M059J (cell line): ENCODE measurements at regions not wholly inside any gene's neighbourhood (a gene's known extent, or its start where the extent isn't known, plus 50 kb on each side); places are given as distances from the start of the nearest gene placed in this dataset.
A peak's percentile ranks its signal among the peaks of the same experiment; 100 is the strongest.

ENCODE experiments used
- DNase-seq: peaks from one replicate; pipeline ENCODE4 v3.0.0-alpha.2; 2012; ENCODE audit warnings: low read depth

DNA sequence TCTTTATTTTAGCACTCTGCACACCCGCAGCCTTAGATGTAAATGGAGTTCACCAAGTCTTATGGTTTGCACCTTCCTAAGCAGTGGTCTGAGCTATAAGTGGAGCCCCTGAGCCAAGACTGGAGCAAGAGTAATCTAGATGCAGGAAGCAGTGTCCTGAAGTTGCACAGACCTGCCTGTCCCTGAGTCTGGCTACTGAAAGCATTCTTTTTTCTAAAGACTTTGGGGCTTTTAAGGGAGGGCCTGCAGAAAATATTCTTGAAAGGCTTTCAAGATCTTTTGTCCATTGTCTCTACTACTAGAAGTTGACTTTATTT lies 389.7 kb downstream of the KDM5D start:
- no peak for DNase-seq

DNA sequence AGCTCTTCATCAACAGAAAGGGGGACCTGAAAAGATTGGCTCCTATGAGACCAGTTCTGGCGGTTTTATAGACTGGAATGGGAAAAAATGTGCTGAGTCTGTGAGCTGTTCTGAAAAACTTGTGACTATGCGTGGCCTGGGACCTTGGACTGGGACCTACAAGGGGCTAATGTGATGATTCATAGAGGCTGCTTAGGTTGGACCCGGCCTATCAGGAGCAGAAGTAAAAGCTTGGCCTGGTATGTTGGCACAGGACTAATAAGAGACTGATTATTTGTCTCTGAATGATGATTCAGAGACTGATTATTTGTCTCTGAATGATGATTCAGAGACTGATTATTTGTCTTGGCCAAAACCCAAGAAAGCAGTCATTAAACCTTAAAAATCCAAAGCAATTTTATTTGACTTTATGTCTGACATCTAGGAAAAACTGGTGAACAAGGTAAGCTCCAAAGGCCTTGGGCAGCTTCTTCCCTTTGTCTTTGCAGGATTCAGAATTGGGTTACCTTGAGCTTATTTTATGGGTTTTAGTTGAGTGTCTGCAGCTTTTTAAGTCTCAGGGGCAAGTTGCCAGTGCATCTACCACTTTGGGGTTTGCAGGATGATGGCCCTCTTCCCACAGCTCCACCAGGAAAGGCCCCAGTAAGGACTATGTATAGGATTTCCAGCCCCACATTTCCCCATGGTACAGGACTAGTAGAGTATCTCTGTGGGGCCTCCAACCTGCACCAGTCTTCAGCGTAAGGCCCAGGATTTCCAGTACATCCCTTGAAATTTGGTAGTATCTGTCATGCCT lies 390.3 kb downstream of the KDM5D start:
- DNase-seq = peak; percentile 67

DNA sequence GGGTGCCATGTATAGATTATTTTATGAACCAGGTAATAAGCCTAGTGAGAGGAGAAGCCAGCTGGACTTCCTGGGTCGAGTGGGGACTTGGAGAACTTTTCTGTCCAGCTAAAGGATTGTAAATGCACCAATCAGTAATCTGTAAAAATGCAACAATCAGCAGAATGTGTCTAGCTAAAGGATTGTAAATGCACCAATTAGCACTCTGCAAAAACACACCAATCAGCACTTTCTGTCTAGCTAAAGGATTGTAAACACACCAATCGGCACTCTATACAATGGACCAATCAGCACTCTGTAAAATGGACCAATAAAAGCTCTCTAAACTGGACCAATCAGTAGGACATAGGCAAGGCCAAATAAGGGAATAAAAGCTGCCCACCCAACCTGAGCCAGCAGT lies 392.9 kb downstream of the KDM5D start:
- no peak for DNase-seq

DNA sequence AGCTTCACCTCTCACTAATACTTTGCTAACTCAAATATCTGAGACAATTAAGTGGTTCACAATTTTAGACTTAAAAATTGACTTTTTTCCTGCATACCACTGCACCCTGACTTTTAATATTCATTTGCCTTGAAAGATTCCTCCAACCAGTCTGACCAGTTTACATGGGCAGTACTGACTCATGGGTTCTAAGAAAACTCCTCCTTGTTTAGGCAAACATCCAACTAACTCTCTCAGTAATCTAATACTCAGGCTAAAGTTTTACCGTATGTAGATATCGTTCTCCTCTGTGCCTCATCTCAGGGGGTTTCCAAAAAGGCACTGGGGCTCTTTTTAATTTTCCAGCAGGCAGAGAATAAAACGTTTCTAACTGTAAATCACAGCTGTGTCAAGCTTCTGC lies 422.8 kb downstream of the KDM5D start:
- peak; percentile 1 for DNase-seq

DNA sequence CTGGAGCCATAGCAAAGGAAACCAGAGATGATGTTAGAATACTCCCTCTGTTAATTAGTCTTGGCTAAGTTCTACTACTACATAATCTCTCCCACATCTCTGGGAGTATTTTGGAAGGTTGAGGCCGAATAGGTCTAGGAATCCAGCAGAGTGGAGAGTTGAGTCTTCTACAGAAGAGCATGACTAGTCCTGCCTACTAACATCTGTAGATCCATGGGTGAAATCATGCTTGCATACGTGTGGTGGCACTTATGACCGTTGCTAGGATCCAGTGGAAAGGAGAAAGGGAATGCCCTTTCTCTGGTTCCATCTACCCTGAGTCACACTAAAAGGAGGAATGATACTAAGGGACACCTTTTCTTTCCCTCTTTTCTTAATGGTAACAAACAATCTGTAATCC lies 425.4 kb downstream of the KDM5D start:
- no peak for DNase-seq

- DNase-seq = no peak
Measured at GRCh38 chrY:19317271-19317987, 427.1 kb downstream of the KDM5D start.

- DNase-seq = peak; percentile 0
Measured at GRCh38 chrY:19307627-19308026, 436.9 kb downstream of the KDM5D start.

DNA sequence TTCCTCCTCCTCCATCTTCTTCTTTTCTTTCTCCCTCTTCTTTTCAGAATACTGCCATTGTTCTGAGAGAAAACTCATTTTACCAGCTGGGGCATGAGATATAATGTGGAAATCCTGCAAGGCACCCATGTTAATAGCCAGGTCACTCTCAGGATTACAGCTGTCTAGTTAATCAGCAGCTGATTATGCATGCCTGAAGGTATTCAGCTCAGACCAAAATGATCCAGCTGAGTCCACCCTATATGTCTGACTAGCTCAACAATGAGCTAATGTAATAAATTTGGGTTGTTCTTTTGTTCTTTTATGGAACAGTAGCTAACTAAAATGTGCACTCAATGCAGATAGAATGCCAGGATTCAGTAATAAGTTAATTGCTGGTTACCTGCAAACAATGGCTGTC lies 441.4 kb downstream of the KDM5D start:
- no peak for DNase-seq

GRCh38 chrY:19290925-19291324 lies 453.6 kb downstream of the KDM5D start:
- no peak for DNase-seq

GRCh38 chrY:19274076-19274475 lies 470.4 kb downstream of the KDM5D start:
- DNase-seq = peak; percentile 49

GRCh38 chrY:19268331-19268730 lies 476.2 kb downstream of the KDM5D start:
- DNase-seq = peak; percentile 12

- peak; percentile 6 for DNase-seq
Measured at GRCh38 chrY:19265404-19265803, 479.1 kb downstream of the KDM5D start.

DNA sequence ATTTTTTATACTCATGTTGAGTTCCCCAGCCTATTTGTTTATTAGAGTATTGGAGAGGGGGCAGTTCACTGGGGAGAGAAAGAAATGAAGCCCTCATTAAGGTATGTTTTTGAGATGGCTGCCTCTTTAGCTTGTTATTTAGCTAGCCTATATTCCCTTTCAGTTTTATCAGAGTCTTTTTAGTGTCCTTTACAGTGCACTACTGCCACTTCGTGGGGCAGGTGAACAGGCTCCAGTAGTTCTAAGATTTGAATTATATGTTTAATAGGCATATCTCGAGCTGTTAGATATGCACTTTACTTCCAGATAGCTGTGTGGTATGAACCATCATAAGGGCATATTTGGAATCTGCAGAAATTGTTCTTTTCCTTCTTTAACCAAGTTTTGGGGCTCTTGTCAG lies 482.2 kb downstream of the KDM5D start:
- no peak for DNase-seq

DNA sequence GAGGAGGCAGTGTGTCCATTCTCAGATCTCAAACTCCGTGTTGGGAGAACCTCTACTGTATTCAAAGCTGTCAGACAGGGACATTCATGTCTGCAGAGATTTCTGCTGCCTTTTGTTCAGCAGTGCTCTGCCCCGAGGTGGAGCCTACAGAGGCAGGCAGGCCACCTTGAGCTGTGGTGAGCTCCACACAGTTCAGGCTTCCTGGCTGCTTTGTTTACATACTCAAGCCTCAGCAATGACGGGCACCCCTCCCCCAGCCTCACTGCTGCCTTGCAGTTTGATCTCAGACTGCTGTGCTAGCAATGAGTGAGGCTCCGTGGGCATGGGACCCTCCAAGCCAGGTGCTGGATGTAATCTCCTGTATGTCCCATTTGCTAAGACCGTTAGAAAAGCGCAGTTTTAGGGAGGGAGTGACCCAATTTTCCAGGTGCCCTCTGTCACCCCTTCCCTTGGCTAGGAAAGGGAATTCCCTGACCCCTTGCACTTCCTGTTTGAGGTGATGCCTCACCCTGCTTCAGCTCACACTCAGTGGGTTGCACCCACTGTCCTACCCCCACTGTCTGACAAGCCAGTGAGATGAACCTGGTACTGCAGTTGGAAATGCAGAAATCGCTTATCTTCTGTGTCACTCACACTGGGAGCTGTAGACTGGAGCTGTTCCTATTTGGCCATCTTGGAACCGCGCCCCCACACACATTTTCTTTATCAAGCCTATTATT lies 458.9 kb upstream of the HSFY2 start:
- no peak for DNase-seq

DNA sequence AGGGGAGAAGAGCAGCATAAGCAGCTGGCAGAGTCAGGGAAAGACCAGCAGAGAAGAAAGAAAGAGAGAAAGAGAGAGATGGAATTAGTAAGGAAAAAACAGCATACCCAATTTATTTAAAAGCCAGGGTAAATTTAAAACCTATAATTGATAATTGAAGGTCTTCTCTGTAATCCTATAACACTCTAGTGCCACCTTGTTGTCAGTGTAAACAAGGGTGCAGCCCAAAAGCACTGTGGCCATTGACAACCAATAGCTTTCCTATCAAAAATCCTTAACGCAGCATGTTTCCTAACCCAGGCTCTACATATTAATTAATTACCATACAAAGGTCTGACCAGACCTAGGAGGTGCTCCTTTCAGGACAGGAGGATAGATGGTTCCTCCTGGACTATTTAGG lies 447.2 kb upstream of the HSFY2 start:
- no peak for DNase-seq

GRCh38 chrY:19208915-19209314 lies 435.4 kb upstream of the HSFY2 start:
- no peak for DNase-seq

DNA sequence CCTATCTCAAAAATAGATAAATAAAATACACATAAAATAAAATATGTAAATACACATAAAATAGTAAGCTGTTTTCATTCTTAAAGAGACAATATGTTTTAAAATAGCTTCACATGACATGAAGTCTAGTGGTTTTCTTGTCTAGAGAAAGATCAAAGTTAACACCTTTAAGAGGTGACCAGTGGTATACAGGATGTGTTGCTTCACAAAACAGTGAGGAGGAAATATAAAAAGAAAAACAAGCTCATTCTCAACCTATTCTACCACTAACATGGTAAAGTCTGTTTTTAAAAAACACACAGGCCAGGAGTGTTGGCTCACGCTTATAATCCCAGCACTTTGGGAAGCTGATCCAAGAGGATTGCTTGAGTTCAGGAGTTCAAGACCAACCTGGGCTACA lies 433.5 kb upstream of the HSFY2 start:
- DNase-seq = no peak

DNA sequence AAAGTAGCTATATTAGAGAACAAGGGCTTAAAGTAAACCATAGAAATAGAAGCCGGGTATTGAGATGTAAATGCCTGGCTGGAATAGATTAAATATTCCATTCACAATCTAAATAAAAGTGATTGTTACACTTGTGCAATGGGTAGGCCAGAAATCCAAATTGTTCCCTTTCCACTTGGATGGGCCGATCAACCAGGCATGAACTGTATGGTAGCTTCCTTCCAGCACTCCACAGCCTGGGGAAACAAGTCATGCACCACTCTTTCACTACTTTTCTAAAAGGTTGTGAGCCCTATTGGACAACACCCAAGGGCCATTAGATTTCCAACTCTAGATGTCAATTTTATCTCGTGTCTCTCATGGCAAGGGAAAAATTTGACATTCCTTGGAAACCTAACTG lies 407.3 kb upstream of the HSFY2 start:
- DNase-seq = no peak

DNA sequence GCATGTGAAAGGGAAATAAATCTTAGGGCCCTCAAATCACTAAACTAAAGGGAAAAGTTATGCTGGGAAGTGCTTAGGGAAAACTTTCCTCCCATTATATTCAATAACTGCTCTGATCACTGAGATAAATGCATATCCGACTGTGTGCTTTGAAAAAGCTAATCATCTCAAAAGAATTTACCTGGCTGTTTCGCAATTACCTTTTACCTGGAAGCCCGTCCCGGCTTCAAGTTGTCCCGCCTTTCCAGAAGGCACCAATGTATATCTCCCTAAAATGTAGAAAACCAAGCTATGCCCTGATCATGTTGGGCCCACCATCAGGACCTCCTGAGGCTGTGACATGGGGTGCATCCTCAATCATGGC lies 394.6 kb upstream of the HSFY2 start:
- no peak for DNase-seq

DNA sequence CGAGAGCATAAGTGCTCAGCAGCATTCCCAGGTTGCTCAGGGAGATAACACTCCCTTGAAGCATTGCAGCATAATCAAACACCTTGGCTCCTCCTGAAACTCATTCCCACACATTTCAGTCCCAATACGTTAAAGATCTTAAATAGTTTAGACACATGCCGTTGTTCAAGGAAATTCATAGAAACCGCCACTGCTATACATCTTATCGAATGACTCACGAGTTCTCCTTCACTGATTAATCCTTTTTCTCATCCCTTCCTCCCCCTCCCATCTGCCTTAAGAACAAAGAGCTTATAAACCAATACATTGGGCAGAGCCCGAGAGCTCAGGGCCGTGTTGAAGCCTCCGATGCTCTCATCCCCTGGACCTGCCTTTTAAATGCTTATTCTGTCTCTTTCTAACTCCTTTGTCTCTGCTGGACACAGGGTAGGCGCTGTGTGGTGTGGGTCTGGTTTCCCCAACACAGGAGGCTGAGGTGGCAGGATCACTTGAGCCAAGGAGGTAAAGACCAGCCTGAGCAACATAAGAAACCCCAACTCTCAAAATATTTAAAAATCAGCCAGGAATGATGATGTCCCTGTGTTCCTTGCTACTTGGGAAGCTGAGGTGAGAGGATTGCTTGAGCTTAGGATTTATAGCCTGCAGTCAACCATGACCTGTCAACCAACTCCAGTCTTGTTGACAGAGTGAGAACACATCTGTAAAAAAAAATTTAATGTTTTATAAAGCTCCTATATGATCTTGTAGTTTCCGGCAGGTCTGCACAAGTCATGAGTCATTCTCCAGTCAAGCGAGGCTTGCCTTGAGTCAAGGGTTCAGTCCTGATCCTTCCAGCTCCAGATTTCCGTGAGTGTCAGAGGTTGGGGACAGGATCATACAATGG lies 394.0 kb upstream of the HSFY2 start:
- no peak for DNase-seq

GRCh38 chrY:19148783-19149182 lies 375.2 kb upstream of the HSFY2 start:
- no peak for DNase-seq

DNA sequence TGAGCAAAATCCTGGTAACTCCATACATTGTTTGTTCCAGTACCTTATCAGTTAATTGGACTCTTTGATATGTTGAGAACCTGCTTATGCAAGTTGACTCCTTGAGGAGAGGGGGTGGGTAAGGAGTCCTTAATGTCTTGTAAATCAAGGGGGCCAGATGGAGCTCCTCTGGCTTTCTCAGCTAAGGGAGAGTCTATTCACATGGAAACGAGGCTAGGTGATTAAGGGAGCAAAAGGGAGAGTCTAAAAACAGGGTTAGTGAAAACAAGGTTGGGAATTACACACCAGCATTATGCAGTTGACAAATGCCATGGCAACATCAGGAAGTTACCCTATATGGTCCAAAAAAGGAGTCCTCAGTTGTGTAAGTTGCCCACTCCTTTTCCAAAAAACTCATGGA lies 372.8 kb upstream of the HSFY2 start:
- no peak for DNase-seq
